Ascending aorta (tissue), 2 donors: ENCODE measurements at regions not wholly inside any gene's neighbourhood (a gene's known extent, or its start where the extent isn't known, plus 50 kb on each side); places are given as distances from the start of the nearest gene placed in this dataset.

ENCODE experiments used
- DNase-seq, 2 donors: peaks; one replicate each; pipeline ENCODE4 v3.0.0-alpha.2; 2019; ENCODE audit warnings: low spot score in 2 of 2
- H3K27ac ChIP-seq, 2 donors: fragments of 200-600 bp; sonication (generic); one replicate each; pipeline ENCODE4 v1.5.1; 2016 to 2017; ENCODE audit warnings: mild to moderate bottlenecking in 1 of 2
- H3K27me3 ChIP-seq: fragments of 200-600 bp; sonication (generic); one replicate; pipeline ENCODE4 v1.5.1; 2017
- H3K36me3 ChIP-seq, 2 donors: fragments of 200-600 bp; sonication (generic); one replicate each; pipeline ENCODE4 v1.5.1; 2016
- H3K4me1 ChIP-seq, 2 donors: fragments of 200-600 bp; sonication (generic); one replicate each; pipeline ENCODE4 v1.5.1; 2016 to 2017; ENCODE audit warnings: mild to moderate bottlenecking in 1 of 2
- H3K4me3 ChIP-seq, 2 donors: fragments of 200-600 bp; sonication (generic); one replicate each; pipeline ENCODE4 v1.5.1; 2016 to 2017; ENCODE audit warnings: mild to moderate bottlenecking in 1 of 2
- H3K9me3 ChIP-seq, 2 donors: fragments of 200-600 bp; sonication (generic); one replicate each; pipeline ENCODE4 v1.5.1; 2016
- intact Hi-C: fragments of 100-400 bp; cut with DNase I; formaldehyde crosslinking; loops from one replicate; pipeline ENCODE4 v1.15.1; 2023
- TF ChIP-seq, protein P1 (sequence below), 3 experiments: fragments of 200-600 bp in 2 of 3; fragments of 450-650 bp in 1 of 3; sonication (generic) in 2 of 3; IDR thresholded peaks; one replicate each; pipeline ENCODE4 v1.5.1; 2016 to 2019; ENCODE audit warnings: antibody characterized with exemption in 3 of 3, mild to moderate bottlenecking in 1 of 3, moderate library complexity in 1 of 3

GRCh38 chr12:45504316-45505010 is 225.0 kb upstream of the ARID2 start:
- H3K4me3 ChIP-seq = no peak overlapping the region
- H3K27ac ChIP-seq = no peak overlapping the region
- no peaks in the 10 kb centered on the region for H3K36me3 ChIP-seq
- H3K27me3 ChIP-seq = no peaks in the 10 kb centered on the region
- no peaks in the 10 kb centered on the region for H3K4me1 ChIP-seq
- TF ChIP-seq, protein P1, sequence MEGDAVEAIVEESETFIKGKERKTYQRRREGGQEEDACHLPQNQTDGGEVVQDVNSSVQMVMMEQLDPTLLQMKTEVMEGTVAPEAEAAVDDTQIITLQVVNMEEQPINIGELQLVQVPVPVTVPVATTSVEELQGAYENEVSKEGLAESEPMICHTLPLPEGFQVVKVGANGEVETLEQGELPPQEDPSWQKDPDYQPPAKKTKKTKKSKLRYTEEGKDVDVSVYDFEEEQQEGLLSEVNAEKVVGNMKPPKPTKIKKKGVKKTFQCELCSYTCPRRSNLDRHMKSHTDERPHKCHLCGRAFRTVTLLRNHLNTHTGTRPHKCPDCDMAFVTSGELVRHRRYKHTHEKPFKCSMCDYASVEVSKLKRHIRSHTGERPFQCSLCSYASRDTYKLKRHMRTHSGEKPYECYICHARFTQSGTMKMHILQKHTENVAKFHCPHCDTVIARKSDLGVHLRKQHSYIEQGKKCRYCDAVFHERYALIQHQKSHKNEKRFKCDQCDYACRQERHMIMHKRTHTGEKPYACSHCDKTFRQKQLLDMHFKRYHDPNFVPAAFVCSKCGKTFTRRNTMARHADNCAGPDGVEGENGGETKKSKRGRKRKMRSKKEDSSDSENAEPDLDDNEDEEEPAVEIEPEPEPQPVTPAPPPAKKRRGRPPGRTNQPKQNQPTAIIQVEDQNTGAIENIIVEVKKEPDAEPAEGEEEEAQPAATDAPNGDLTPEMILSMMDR (IDR thresholded peaks at IDR 0.05) = no peak
- intact Hi-C loops = no loop called here
- no peak for DNase-seq
- no peaks in the 10 kb centered on the region for H3K9me3 ChIP-seq

DNA sequence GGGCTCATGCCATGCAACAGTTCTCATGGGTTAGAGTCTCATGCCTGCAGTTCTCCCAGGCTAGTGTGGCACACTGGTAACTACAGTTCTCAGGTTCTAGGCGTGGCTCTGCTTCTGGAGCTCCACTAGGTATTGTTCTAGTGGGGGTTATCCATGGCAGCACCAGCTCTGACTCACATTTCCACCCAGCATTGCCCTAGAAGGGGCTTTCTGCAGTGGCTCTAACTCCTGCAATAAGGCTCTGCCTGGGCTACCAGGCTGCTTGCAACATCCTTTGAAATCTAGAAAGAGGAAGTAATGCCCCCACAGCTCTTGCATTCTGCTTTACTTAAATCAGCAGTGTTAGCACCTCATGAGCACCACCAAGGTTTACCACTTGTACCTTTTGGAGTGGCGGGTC is 220.3 kb upstream of the ARID2 start:
- Histone ChIP-seq H3K4me3 (no peak overlapping the region), H3K36me3 (no peaks in the 10 kb centered on the region), H3K4me1 (no peaks in the 10 kb centered on the region), H3K27me3 (no peaks in the 10 kb centered on the region), H3K27ac (no peak overlapping the region), H3K9me3 (no peaks in the 10 kb centered on the region)
- TF ChIP-seq, protein P1 (IDR thresholded peaks at IDR 0.05) = no peak
- intact Hi-C loops = no loop called here
- DNase-seq = no peak

GRCh38 chr12:45509621-45510020 is 219.9 kb upstream of the ARID2 start:
- no peaks in the 10 kb centered on the region for H3K4me1 ChIP-seq
- no peak overlapping the region for H3K27ac ChIP-seq
- H3K36me3 ChIP-seq = no peaks in the 10 kb centered on the region
- no peaks in the 10 kb centered on the region for H3K27me3 ChIP-seq
- TF ChIP-seq, protein P1 (IDR thresholded peaks at IDR 0.05) = no peak
- DNase-seq = no peak
- H3K9me3 ChIP-seq = no peaks in the 10 kb centered on the region
- no peak overlapping the region for H3K4me3 ChIP-seq
- intact Hi-C loops = no loop called here

DNA sequence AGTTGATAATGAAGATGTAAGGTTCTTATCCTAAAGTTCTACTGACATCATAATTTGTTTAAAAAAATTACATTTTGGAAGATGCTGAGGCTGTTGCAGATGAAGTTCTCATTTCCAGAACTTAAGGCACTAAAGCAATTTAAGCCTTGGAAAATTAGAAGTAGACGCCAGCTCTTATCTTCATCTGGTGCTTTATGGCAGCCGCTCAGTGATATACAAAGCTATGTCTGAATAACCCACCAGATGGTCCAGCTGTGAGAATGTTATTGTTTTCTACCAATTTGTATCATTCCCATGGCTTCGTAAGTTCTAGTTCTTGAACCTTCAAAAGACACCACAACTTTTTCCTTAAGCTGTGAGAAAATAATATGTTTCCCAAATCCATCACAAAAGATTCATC is 212.1 kb upstream of the ARID2 start:
- Histone ChIP-seq H3K27ac (no peak overlapping the region), H3K36me3 (no peaks in the 10 kb centered on the region), H3K4me1 (no peaks in the 10 kb centered on the region), H3K4me3 (no peak overlapping the region), H3K27me3 (no peaks in the 10 kb centered on the region), H3K9me3 (no peaks in the 10 kb centered on the region)
- TF ChIP-seq, protein P1 (IDR thresholded peaks at IDR 0.05) = no peak
- intact Hi-C loops = no loop called here
- no peak for DNase-seq

DNA sequence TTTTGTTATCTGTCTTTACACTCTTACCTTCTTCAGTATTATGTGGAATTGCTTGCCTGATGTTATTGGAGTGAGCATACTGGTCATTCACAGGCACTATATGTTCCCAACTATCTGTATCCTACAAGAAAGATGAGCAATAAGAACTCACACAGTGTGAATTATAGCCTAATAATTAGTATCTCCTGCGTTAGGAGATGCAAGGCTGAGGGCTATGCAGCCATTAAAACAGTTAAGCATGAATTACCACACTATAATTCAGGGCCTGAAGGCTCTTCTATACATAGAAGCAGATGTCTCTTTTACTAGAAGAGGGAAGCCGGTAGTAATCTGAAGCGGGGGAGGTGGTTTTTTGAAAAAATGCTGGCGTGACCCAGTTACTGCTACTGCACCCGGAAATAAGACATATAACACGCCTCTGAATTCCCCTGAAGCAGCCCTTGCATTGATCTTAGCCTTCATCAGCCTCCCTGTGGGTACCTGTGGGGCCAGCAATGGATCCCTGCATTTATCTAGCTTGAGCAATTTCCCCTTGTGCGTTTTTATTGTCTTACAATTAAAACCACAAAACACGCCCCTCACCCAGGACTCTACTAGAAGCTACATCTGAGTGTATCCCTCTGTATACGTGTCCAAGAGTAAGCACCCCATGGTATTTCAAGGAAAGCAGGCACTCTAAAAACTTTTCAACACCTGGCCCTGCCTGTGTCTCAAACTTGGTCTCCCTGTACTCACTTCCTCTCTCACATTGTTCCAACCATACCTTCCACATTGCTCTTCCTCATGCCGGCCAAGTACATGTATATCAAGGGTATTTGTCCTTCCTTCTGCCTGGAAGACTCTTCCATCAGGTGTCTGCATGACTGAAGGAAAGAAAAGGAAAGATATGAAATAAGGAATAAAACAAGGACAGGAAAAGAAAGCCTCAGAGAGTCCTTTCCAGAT is 210.9 kb upstream of the ARID2 start:
- Histone ChIP-seq H3K27ac (no peak overlapping the region), H3K27me3 (no peaks in the 10 kb centered on the region), H3K4me1 (no peaks in the 10 kb centered on the region), H3K9me3 (no peaks in the 10 kb centered on the region), H3K4me3 (no peak overlapping the region), H3K36me3 (no peaks in the 10 kb centered on the region)
- intact Hi-C loops = no loop called here
- no peak for DNase-seq
- TF ChIP-seq, protein P1 (IDR thresholded peaks at IDR 0.05) = no peak
